A549 (cell line): ENCODE measurements at regions not wholly inside any gene's neighbourhood (a gene's known extent, or its start where the extent isn't known, plus 50 kb on each side); places are given as distances from the start of the nearest gene placed in this dataset.

ENCODE experiments used
- ATAC-seq, 2 experiments: fragments of 200-7000 bp in 1 of 2; fragments of >200 bp in 1 of 2; cut with Nextera tagmentation in 1 of 2; cut with Tn5 transposase in 1 of 2; 3 replicates each; pipeline versions ENCODE4 v1.8.0 to v1.9.1; 2018 to 2020; ENCODE audit warnings: mild to moderate bottlenecking in 1 of 2, moderate library complexity in 1 of 2
- CTCF ChIA-PET: fragments of 300-600 bp; sonication (Branson Sonifier 250); formaldehyde crosslinking; extraction: SDS; loops from one replicate; lab custom pipeline; 2021; ENCODE audit warnings: antibody characterized with exemption, inconsistent platforms; lab: Yijun Ruan, JAX
- POLR2A ChIA-PET: fragments of 350-600 bp; formaldehyde crosslinking; extraction: SDS; loops from one replicate; lab custom pipeline; 2021; ENCODE audit warnings: antibody characterized with exemption, inconsistent platforms; lab: Yijun Ruan, JAX
- DNase-seq, 2 experiments: peaks; one replicate each; pipeline versions ENCODE4 v3.0.0 to v3.0.0-alpha.2; 2011 to 2016; ENCODE audit warnings: low read depth in 1 of 2, low spot score in 1 of 2
- FAIRE-seq: peaks from 2 replicates; lab custom pipeline; 2011; peaks lifted over from hg19 to GRCh38; lab: Jason Lieb, UNC
- H3K27ac ChIP-seq, 2 experiments: fragments of >200 bp; sonication (Bioruptor Twin); formaldehyde crosslinking; 3 replicates each; pipeline ENCODE4 v1.5.1; 2016 to 2017
- H3K4me1 ChIP-seq: fragments of >200 bp; sonication (Bioruptor Twin); formaldehyde crosslinking; 3 replicates; pipeline ENCODE4 v1.6.1; 2016
- H3K4me2 ChIP-seq: fragments of >200 bp; sonication (Bioruptor Twin); formaldehyde crosslinking; 3 replicates; pipeline ENCODE4 v1.6.1; 2016
- H3K4me3 ChIP-seq: fragments of >200 bp; sonication (Bioruptor Twin); formaldehyde crosslinking; 3 replicates; pipeline ENCODE4 v1.5.1; 2016
- H3K9me3 ChIP-seq: fragments of >200 bp; sonication (Bioruptor Twin); formaldehyde crosslinking; 3 replicates; pipeline ENCODE4 v1.6.1; 2016
- CBX8 ChIP-seq: fragments of 200-600 bp; sonication (generic); IDR thresholded peaks from 2 replicates; pipeline ENCODE4 v1.6.1; 2016
- EHF ChIP-seq: fragments of 250-450 bp; sonication (Bioruptor Pico); IDR thresholded peaks from 2 replicates; pipeline ENCODE4 v1.5.0; 2020; ENCODE audit warnings: mild to moderate bottlenecking
- EP300 ChIP-seq, 2 experiments: fragments of >200 bp; sonication (Bioruptor Twin); formaldehyde crosslinking; IDR thresholded peaks; 2 replicates in 1 of 2; 3 replicates in 1 of 2; pipeline ENCODE4 v1.6.1; 2016 to 2017
- ESRRA ChIP-seq: fragments of 150-350 bp; IDR thresholded peaks from 2 replicates; pipeline ENCODE4 v1.6.1; 2014; ENCODE audit warnings: mild to moderate bottlenecking, low read length, borderline replicate concordance
- GATA3 ChIP-seq: IDR thresholded peaks from 2 replicates; pipeline ENCODE4 v1.6.1; 2012; ENCODE audit warnings: borderline replicate concordance
- HDAC2 ChIP-seq: fragments of 200-600 bp; sonication (generic); IDR thresholded peaks from 2 replicates; pipeline ENCODE4 v1.6.1; 2016
- HES2 ChIP-seq: fragments of >200 bp; sonication (Bioruptor Twin); formaldehyde crosslinking; IDR thresholded peaks from 2 replicates; pipeline ENCODE4 v1.6.1; 2016
- HOXA7 ChIP-seq: fragments of 250-450 bp; sonication (Bioruptor Pico); IDR thresholded peaks from 2 replicates; pipeline ENCODE4 v1.5.0; 2020; ENCODE audit warnings: mild to moderate bottlenecking, moderate library complexity
- HOXB13 ChIP-seq: fragments of 250-450 bp; sonication (Bioruptor Pico); IDR thresholded peaks from 2 replicates; pipeline ENCODE4 v1.5.0; 2020; ENCODE audit warnings: low read depth, mild to moderate bottlenecking, moderate library complexity
- HOXB5 ChIP-seq: fragments of 250-450 bp; sonication (Bioruptor Pico); IDR thresholded peaks from 2 replicates; pipeline ENCODE4 v1.5.0; 2020; ENCODE audit warnings: mild to moderate bottlenecking, moderate library complexity
- JUNB ChIP-seq: fragments of >200 bp; sonication (Bioruptor Twin); formaldehyde crosslinking; IDR thresholded peaks from 2 replicates; pipeline ENCODE4 v1.6.1; 2016
- KDM5A ChIP-seq: fragments of 200-600 bp; sonication (generic); IDR thresholded peaks from 2 replicates; pipeline ENCODE4 v1.6.1; 2016; ENCODE audit warnings: antibody characterized with exemption, mild to moderate bottlenecking
- MAFK ChIP-seq: fragments of 450-650 bp; IDR thresholded peaks from 2 replicates; pipeline ENCODE4 v1.6.1; 2014; ENCODE audit not compliant: partially characterized antibody
- MYC ChIP-seq: IDR thresholded peaks from 2 replicates; pipeline ENCODE4 v1.6.1; 2012; ENCODE audit warnings: mild to moderate bottlenecking, inconsistent platforms, low read length, improper control_type of control experiment, borderline replicate concordance
- NFE2L2 ChIP-seq: fragments of 150-350 bp; conservative IDR thresholded peaks from 2 replicates; pipeline ENCODE4 v1.6.1; 2014; ENCODE audit warnings: low read length
- PBX3 ChIP-seq: IDR thresholded peaks from 2 replicates; pipeline ENCODE4 v1.6.1; 2012
- PHF8 ChIP-seq: fragments of 200-600 bp; sonication (generic); IDR thresholded peaks from 2 replicates; pipeline ENCODE4 v1.6.1; 2016; ENCODE audit warnings: low read depth, mild to moderate bottlenecking, antibody characterized with exemption, moderate library complexity, borderline replicate concordance
- POLR2A ChIP-seq: IDR thresholded peaks from 2 replicates; pipeline ENCODE4 v1.6.1; 2012; ENCODE audit warnings: mild to moderate bottlenecking, low read length
- RAD21 ChIP-seq, 2 experiments: fragments of >200 bp in 1 of 2; sonication (Bioruptor Twin) in 1 of 2; formaldehyde crosslinking in 1 of 2; IDR thresholded peaks in 1 of 2; conservative IDR thresholded peaks in 1 of 2; 2 replicates in 1 of 2; 3 replicates in 1 of 2; pipeline ENCODE4 v1.6.1; 2012 to 2018; ENCODE audit warnings: inconsistent platforms in 1 of 2
- RCOR1 ChIP-seq: fragments of 150-350 bp; IDR thresholded peaks from 2 replicates; pipeline ENCODE4 v1.6.1; 2014; ENCODE audit warnings: antibody characterized with exemption, low read length, low read depth
- RNF2 ChIP-seq: fragments of 200-600 bp; sonication (generic); IDR thresholded peaks from 2 replicates; pipeline ENCODE4 v1.6.1; 2016; ENCODE audit warnings: low read depth, mild to moderate bottlenecking, antibody characterized with exemption, moderate library complexity, borderline replicate concordance
- SMC3 ChIP-seq: fragments of >200 bp; sonication (Bioruptor Twin); formaldehyde crosslinking; IDR thresholded peaks from 3 replicates; pipeline ENCODE4 v1.6.1; 2018; ENCODE audit warnings: inconsistent platforms
- TFCP2L1 ChIP-seq: fragments of 250-450 bp; sonication (Bioruptor Pico); IDR thresholded peaks from 2 replicates; pipeline ENCODE4 v1.5.0; 2021; ENCODE audit warnings: mild to moderate bottlenecking
- USF2 ChIP-seq: fragments of 450-650 bp; IDR thresholded peaks from 2 replicates; pipeline ENCODE4 v1.6.1; 2014; ENCODE audit warnings: antibody characterized with exemption
- ZFP36 ChIP-seq: fragments of 450-650 bp; IDR thresholded peaks from 2 replicates; pipeline ENCODE4 v1.6.1; 2014; ENCODE audit warnings: borderline replicate concordance; ENCODE audit not compliant: partially characterized antibody
- ZSCAN20 ChIP-seq: fragments of 250-450 bp; sonication (Bioruptor Pico); IDR thresholded peaks from 2 replicates; pipeline ENCODE4 v1.8.0; 2022; ENCODE audit warnings: mild to moderate bottlenecking, moderate library complexity
- WGBS: methylation state at CpG from one replicate; pipeline ENCODE4 v1.1.6; 2017; ENCODE audit errors: missing lambda C conversion rate; 5-methylcytosine and 5-hydroxymethylcytosine counted together

GRCh38 chr14:75350505-75351060 lies 72.0 kb downstream of the FOS start:
- Histone ChIP-seq H3K4me1 (no peaks in the 10 kb centered on the region), H3K4me3 (no peak overlapping the region), H3K27ac (no peak overlapping the region), H3K4me2 (no peak overlapping the region), H3K9me3 (no peaks in the 10 kb centered on the region)
- TF ChIP-seq ESRRA (no peak), MAFK (peak; percentile 30)
- WGBS: 13% methylated on average over 1 of the region's 1 CpG
- ChIA-PET POLR2A (no interaction called here), CTCF (interaction anchor here (0.9 to 1.5 kb wide), 5 partner anchors 12 to 215 kb away, joined by 3 to 4 read pairs (median 3); no protein-coding TSS in a partner anchor)
- DNase-seq (no peak), FAIRE-seq (no peak), ATAC-seq (no peak)

- Histone ChIP-seq H3K9me3 (no peaks in the 10 kb centered on the region), H3K27ac (no peak overlapping the region), H3K4me3 (no peak overlapping the region), H3K4me1 (peaks cover 11% of the 10 kb centered on the region; the same call in 1 of the 3 replicates), H3K4me2 (no peak overlapping the region)
- FAIRE-seq (no peak), ATAC-seq (no peak), DNase-seq (no peak)
- WGBS: 82% methylated on average over 3 of the region's 3 CpGs
- ChIA-PET CTCF (no interaction called here), POLR2A (no interaction called here)
- TF ChIP-seq HOXA7 (CRISPR knock-in tag) (no peak), JUNB (no peak), EHF (CRISPR knock-in tag) (no peak), NFE2L2 (no peak), RAD21 (conservative IDR thresholded peaks at IDR 0.05 in 1 of 2, IDR thresholded peaks at IDR 0.05 in 1 of 2) (no peak), CBX8 (no peak), RNF2 (no peak), RCOR1 (no peak), ZSCAN20 (no peak), HDAC2 (no peak)
These were observed 68.7 kb upstream of the JDP2 start for GRCh38 chr14:75359098-75359497.

- DNase-seq (no peak), FAIRE-seq (no peak), ATAC-seq (no peak)
- Histone ChIP-seq H3K9me3 (no peaks in the 10 kb centered on the region), H3K4me3 (no peak overlapping the region), H3K4me2 (no peak overlapping the region), H3K4me1 (peaks cover 11% of the 10 kb centered on the region; the same call in 1 of the 3 replicates), H3K27ac (no peak overlapping the region)
- no peak for TF ChIP-seq POLR2A
- TF ChIP-seq PHF8: no peak
- TF ChIP-seq EP300 (IDR thresholded peaks at IDR 0.05): no peak
- no peak for TF ChIP-seq ZSCAN20
- TF ChIP-seq JUNB: no peak
- no peak for TF ChIP-seq MYC
- TF ChIP-seq HOXB13 (CRISPR knock-in tag): no peak
- no peak for TF ChIP-seq USF2
- TF ChIP-seq GATA3: no peak
- no peak for TF ChIP-seq TFCP2L1
- TF ChIP-seq KDM5A: no peak
- TF ChIP-seq HES2: no peak
- no peak for TF ChIP-seq HOXB5
- TF ChIP-seq PBX3: no peak
- TF ChIP-seq ZFP36: no peak
- no peak for TF ChIP-seq SMC3
- TF ChIP-seq RAD21 (conservative IDR thresholded peaks at IDR 0.05 in 1 of 2, IDR thresholded peaks at IDR 0.05 in 1 of 2): no peak
- ChIA-PET CTCF (interaction anchor here (0.6 kb wide), 1 partner anchor 107 kb away, joined by 3 read pairs; no protein-coding TSS in a partner anchor), POLR2A (no interaction called here)
- 79% methylated on average over 5 of the region's 6 CpGs for WGBS
These were observed 66.8 kb upstream of the JDP2 start for GRCh38 chr14:75361041-75361440.
